Keratinocyte (primary cell): ENCODE measurements at regions not wholly inside any gene's neighbourhood (a gene's known extent, or its start where the extent isn't known, plus 50 kb on each side); places are given as distances from the start of the nearest gene placed in this dataset.

Experiments used
- DNase-seq: peaks from one replicate; pipeline ENCODE4 v3.0.0-alpha.2; 2011; ENCODE audit warnings: low read depth, missing footprints, low spot score
- FAIRE-seq: peaks from 2 replicates; lab custom pipeline; 2011; peaks lifted over from hg19 to GRCh38; lab: Jason Lieb, UNC
- H2AFZ ChIP-seq: 2 replicates; pipeline ENCODE4 v1.6.0; 2012; ENCODE audit warnings: low read length, control low read depth, inconsistent platforms; ENCODE audit not compliant: control insufficient read depth
- H3K27ac ChIP-seq: 2 replicates; pipeline ENCODE4 v1.5.1; 2011; ENCODE audit warnings: low read length; ENCODE audit not compliant: control insufficient read depth, insufficient read depth
- H3K27me3 ChIP-seq: 3 replicates; pipeline ENCODE4 v1.6.0; 2011; ENCODE audit warnings: low read length; ENCODE audit not compliant: control insufficient read depth, insufficient read depth; ENCODE audit errors: extremely low read depth
- H3K36me3 ChIP-seq, 2 experiments: 2 replicates in 1 of 2; 3 replicates in 1 of 2; pipeline ENCODE4 v1.5.1; 2011; ENCODE audit warnings: low read length in 2 of 2, mild to moderate bottlenecking in 1 of 2; ENCODE audit not compliant: control insufficient read depth in 2 of 2, insufficient read depth in 2 of 2; ENCODE audit errors: extremely low read depth in 1 of 2
- H3K4me1 ChIP-seq: 3 replicates; pipeline ENCODE4 v1.5.1; 2011; ENCODE audit warnings: low read length; ENCODE audit not compliant: control insufficient read depth, insufficient read depth; ENCODE audit errors: extremely low read depth
- H3K4me2 ChIP-seq: 3 replicates; pipeline ENCODE4 v1.6.0; 2011; ENCODE audit warnings: low read depth, low read length; ENCODE audit not compliant: control insufficient read depth, insufficient read depth; ENCODE audit errors: extremely low read depth
- H3K4me3 ChIP-seq, 3 experiments: fragments of 200-600 bp in 1 of 3; sonication (generic) in 1 of 3; 2 replicates in 2 of 3; 3 replicates in 1 of 3; pipeline ENCODE4 v1.5.1; 2011 to 2016; ENCODE audit warnings: low read length in 3 of 3, mild to moderate bottlenecking in 3 of 3, control low read depth in 2 of 3, inconsistent platforms in 1 of 3, low read depth in 1 of 3, mixed read lengths in 1 of 3, mixed run types in 1 of 3, moderate library complexity in 1 of 3; ENCODE audit not compliant: control insufficient read depth in 2 of 3, insufficient read depth in 2 of 3; ENCODE audit errors: extremely low read depth in 1 of 3
- H3K79me2 ChIP-seq: 2 replicates; pipeline ENCODE4 v1.6.0; 2012; ENCODE audit warnings: low read length; ENCODE audit not compliant: control insufficient read depth, insufficient read depth
- H3K9ac ChIP-seq: 3 replicates; pipeline ENCODE4 v1.6.0; 2011; ENCODE audit warnings: low read length; ENCODE audit not compliant: control insufficient read depth, insufficient read depth; ENCODE audit errors: extremely low read depth
- H3K9me1 ChIP-seq: 3 replicates; pipeline ENCODE4 v1.6.0; 2011; ENCODE audit warnings: low read length; ENCODE audit not compliant: control insufficient read depth, insufficient read depth; ENCODE audit errors: extremely low read depth
- H3K9me3 ChIP-seq: 2 replicates; pipeline ENCODE4 v1.5.1; 2012; ENCODE audit warnings: low read depth, low read length; ENCODE audit not compliant: control insufficient read depth
- H4K20me1 ChIP-seq: 3 replicates; pipeline ENCODE4 v1.6.0; 2011; ENCODE audit warnings: low read length; ENCODE audit not compliant: control insufficient read depth, insufficient read depth; ENCODE audit errors: extremely low read depth
- EZH2 ChIP-seq: IDR thresholded peaks from one replicate; pipeline ENCODE4 v1.6.1; 2012; ENCODE audit warnings: inconsistent platforms, mild to moderate bottlenecking, low read length, moderate library complexity
- dilution Hi-C: fragments of 300-500 bp; cut with MboI; formaldehyde crosslinking; loops from one replicate; pipeline ENCODE4 v1.7.0; 2020; ENCODE audit warnings: low sequenced_read_pairs; ENCODE audit not compliant: extremely low pct_ligation_motif_present
- TF ChIP-seq, protein P1 (sequence below), 3 experiments: IDR thresholded peaks in 1 of 3; conservative IDR thresholded peaks in 1 of 3; optimal IDR thresholded peaks in 1 of 3; 2 replicates in 2 of 3; 3 replicates in 1 of 3; pipeline versions ENCODE3 to v1.5.1; 2011; ENCODE audit warnings: low read length in 3 of 3, mild to moderate bottlenecking in 3 of 3, moderate library complexity in 2 of 3, control low read depth in 1 of 3, inconsistent platforms in 1 of 3; ENCODE audit not compliant: insufficient read depth in 2 of 3; ENCODE audit errors: extremely low read depth in 1 of 3

DNA sequence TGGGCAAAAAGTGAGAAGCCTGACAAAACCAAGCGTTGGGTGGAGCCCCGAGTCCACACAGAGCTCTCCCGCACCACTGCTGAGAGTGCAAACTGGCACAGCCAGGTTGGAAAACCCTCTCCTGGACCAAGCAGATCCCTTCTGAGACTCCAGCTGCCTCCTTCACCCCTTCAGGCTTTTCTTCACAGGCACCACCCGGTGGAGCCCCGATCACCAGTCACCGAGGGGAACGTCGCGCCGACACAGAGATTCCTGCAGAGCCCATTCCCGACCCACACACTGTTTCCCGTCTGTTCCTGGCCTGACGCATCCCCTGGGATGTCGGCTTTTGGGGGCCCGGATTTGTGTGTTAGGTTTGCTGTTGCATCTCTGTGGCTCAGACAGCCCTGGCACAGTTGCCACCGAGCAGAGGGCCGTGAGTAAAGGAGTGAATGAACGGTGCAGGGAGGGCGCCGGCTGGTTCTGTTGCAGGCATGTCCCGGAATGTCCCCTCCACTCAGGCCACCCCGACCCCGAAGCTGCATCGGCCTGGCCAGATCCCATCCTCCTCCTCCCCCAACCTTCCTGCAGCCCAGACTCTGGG is 51.0 kb upstream of the INPP5A start:
- DNase-seq, result no peak
- dilution Hi-C loops, result no loop called here
- FAIRE-seq, result no peak

DNA sequence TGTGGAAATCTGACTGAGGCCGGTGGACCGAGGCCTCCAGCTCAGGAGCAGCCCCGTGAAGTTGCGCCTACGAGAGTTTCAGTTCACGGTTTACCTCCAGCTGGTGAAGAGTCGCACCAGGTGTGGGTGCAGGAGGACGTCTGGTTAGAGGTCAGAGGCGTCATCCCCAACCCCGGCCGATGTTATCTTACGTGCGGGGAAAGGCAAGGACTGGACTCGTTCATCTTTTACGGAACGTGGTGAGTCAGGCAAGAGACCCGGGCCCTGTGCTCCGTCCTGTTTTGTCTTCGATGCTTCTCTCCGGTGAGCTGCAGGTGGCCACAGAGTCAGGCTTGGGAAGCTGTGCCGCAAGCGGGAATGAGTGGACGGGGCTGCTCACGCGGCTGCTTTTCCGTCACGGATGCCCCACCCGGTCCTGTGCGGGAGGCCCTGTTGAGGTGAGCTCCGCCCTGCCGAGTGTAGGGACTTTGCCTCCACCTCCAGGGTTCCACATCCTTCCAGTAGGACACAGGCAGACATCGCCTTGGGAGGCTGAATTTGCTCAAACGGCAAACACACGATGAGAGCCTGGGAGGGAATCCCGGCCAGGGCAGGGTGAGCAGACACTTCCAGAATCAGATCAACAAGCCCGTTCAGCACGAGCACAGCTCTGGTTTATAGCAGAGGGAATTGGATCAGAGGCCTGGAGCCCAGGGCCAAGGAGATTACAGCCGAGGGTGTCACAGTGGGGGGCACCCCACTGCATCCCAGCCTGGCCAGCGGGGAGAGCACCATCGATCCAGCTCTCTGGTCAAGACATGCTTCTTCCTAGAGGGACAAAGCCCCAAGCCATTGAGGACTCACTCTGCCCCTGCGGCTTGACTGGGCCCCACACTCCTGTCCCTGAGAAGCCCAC is 50.1 kb upstream of the INPP5A start:
- H3K4me3 ChIP-seq, result no peak overlapping the region
- H3K9me1 ChIP-seq, result peaks cover under 1% of the 10 kb centered on the region
- H3K9me3 ChIP-seq, result no peaks in the 10 kb centered on the region
- no peaks in the 10 kb centered on the region for H3K36me3 ChIP-seq
- no peaks in the 10 kb centered on the region for H4K20me1 ChIP-seq
- no peak overlapping the region for H3K9ac ChIP-seq
- no peak overlapping the region for H3K4me2 ChIP-seq
- H3K27ac ChIP-seq, result no peak overlapping the region
- FAIRE-seq (no peak), DNase-seq (no peak)
- no peak overlapping the region for H2AFZ ChIP-seq
- H3K27me3 ChIP-seq, result no peaks in the 10 kb centered on the region
- H3K79me2 ChIP-seq, result no peaks in the 10 kb centered on the region
- H3K4me1 ChIP-seq, result peaks cover 3% of the 10 kb centered on the region
- dilution Hi-C loops, result no loop called here
- no peak for TF ChIP-seq EZH2
- TF ChIP-seq, protein P1, sequence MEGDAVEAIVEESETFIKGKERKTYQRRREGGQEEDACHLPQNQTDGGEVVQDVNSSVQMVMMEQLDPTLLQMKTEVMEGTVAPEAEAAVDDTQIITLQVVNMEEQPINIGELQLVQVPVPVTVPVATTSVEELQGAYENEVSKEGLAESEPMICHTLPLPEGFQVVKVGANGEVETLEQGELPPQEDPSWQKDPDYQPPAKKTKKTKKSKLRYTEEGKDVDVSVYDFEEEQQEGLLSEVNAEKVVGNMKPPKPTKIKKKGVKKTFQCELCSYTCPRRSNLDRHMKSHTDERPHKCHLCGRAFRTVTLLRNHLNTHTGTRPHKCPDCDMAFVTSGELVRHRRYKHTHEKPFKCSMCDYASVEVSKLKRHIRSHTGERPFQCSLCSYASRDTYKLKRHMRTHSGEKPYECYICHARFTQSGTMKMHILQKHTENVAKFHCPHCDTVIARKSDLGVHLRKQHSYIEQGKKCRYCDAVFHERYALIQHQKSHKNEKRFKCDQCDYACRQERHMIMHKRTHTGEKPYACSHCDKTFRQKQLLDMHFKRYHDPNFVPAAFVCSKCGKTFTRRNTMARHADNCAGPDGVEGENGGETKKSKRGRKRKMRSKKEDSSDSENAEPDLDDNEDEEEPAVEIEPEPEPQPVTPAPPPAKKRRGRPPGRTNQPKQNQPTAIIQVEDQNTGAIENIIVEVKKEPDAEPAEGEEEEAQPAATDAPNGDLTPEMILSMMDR (optimal IDR thresholded peaks at IDR 0.05 in 1 of 3, IDR thresholded peaks at IDR 0.05 in 1 of 3, conservative IDR thresholded peaks at IDR 0.05 in 1 of 3; ENCODE audit: extremely low read depth in 1 of 3, insufficient read depth in 2 of 3, low read length in 3 of 3), result no peak

More for the DNA sequence above, 51.0 kb upstream of the INPP5A start:
- Histone ChIP-seq H4K20me1 (no peaks in the 10 kb centered on the region), H3K4me1 (peaks cover 11% of the 10 kb centered on the region), H3K9ac (no peak overlapping the region), H3K4me3 (no peak overlapping the region), H2AFZ (no peak overlapping the region), H3K79me2 (no peaks in the 10 kb centered on the region), H3K4me2 (no peak overlapping the region), H3K9me1 (peaks cover 2% of the 10 kb centered on the region), H3K36me3 (no peaks in the 10 kb centered on the region), H3K27me3 (peaks cover 2% of the 10 kb centered on the region), H3K27ac (no peak overlapping the region), H3K9me3 (no peaks in the 10 kb centered on the region)
- TF ChIP-seq, protein P1 (optimal IDR thresholded peaks at IDR 0.05 in 1 of 3, IDR thresholded peaks at IDR 0.05 in 1 of 3, conservative IDR thresholded peaks at IDR 0.05 in 1 of 3; ENCODE audit: extremely low read depth in 1 of 3, insufficient read depth in 2 of 3, low read length in 3 of 3), result no peak
- TF ChIP-seq EZH2, result no peak
